ENCODE measurements at regions not wholly inside any gene's neighbourhood (a gene's known extent, or its start where the extent isn't known, plus 50 kb on each side); places are given as distances from the start of the nearest gene placed in this dataset.

- TF ChIP-seq ARID4B (CRISPR knock-in tag; IDR thresholded peaks at IDR 0.05) = 0 out of 2 replicates have a peak, but pooled peaks have one; percentile 8
- 0 out of 2 replicates have a peak, but pooled peaks have one; percentile 30 for TF ChIP-seq MED1 (CRISPR knock-in tag; IDR thresholded peaks at IDR 0.05; ENCODE audit: borderline replicate concordance)
- 0 out of 2 replicates have a peak, but pooled peaks have one; percentile 7 for TF ChIP-seq SUPT5H (IDR thresholded peaks at IDR 0.05)
- peak; percentile 19 for TF ChIP-seq RBM22 (IDR thresholded peaks at IDR 0.05; ENCODE audit: low read depth, low read length, poor library complexity, severe bottlenecking)
- TF ChIP-seq ZNF263 (CRISPR knock-in tag; IDR thresholded peaks at IDR 0.05; ENCODE audit: borderline replicate concordance) = peak; percentile 6; the same call in 1 of the 2 replicates
- peak; percentile 67; the same call in 1 of the 2 replicates for TF ChIP-seq ZNF609 (CRISPR knock-in tag; IDR thresholded peaks at IDR 0.05; ENCODE audit: borderline replicate concordance)
- 0 out of 2 replicates have a peak, but pooled peaks have one; percentile 27 for TF ChIP-seq ZNF57 (CRISPR knock-in tag; IDR thresholded peaks at IDR 0.05)
- TF ChIP-seq NFIC (IDR thresholded peaks at IDR 0.05) = peak; percentile 95
- TF ChIP-seq GABPB1 (CRISPR knock-in tag; IDR thresholded peaks at IDR 0.05) = 0 out of 2 replicates have a peak, but pooled peaks have one; percentile 40
- peak; percentile 55; the same call in 1 of the 2 replicates for TF ChIP-seq HNRNPUL1 (IDR thresholded peaks at IDR 0.05; ENCODE audit: low read length)
- 0 out of 2 replicates have a peak, but pooled peaks have one; percentile 15 for TF ChIP-seq STAT6 (CRISPR knock-in tag; IDR thresholded peaks at IDR 0.05)
- TF ChIP-seq SAP30 (IDR thresholded peaks at IDR 0.05; ENCODE audit: borderline replicate concordance, insufficient read depth, low read depth, low read length, poor library complexity, severe bottlenecking) = peak; percentile 32
- peak; percentile 34 for TF ChIP-seq PRPF4 (IDR thresholded peaks at IDR 0.05; ENCODE audit: insufficient read depth, low read depth, low read length, poor library complexity, severe bottlenecking)
- peak; percentile 6; the same call in 1 of the 2 replicates for TF ChIP-seq POLR2A (conservative IDR thresholded peaks at IDR 0.05)
Measured at GRCh38 chr17:27090450-27091042, 203.4 kb upstream of the WSB1 start (continued).

Data from K562 (cell line).